Mesendoderm (in vitro differentiated cells): ENCODE measurements at regions not wholly inside any gene's neighbourhood (a gene's known extent, or its start where the extent isn't known, plus 50 kb on each side); places are given as distances from the start of the nearest gene placed in this dataset.

Experiments
- DNase-seq: peaks from one replicate; pipeline ENCODE4 v3.0.0; 2013
- H2AK5ac ChIP-seq: 2 replicates; pipeline ENCODE4 v1.6.1; 2013; ENCODE audit warnings: low read length, inconsistent platforms
- H2BK120ac ChIP-seq: 2 replicates; pipeline ENCODE4 v1.6.1; 2013; ENCODE audit warnings: low read depth, mild to moderate bottlenecking, low read length, moderate library complexity, mixed read lengths
- H2BK15ac ChIP-seq: replicated peaks from 2 replicates; pipeline ENCODE4 v1.6.1; 2013; ENCODE audit warnings: low read depth, mild to moderate bottlenecking, moderate library complexity
- H2BK5ac ChIP-seq: 2 replicates; pipeline ENCODE4 v1.6.1; 2013; ENCODE audit warnings: low read length, inconsistent platforms
- H3K18ac ChIP-seq: 2 replicates; pipeline ENCODE4 v1.6.1; 2013; ENCODE audit warnings: mild to moderate bottlenecking, low read length, mixed read lengths
- H3K23ac ChIP-seq: one replicate; pipeline ENCODE4 v1.6.1; 2013; ENCODE audit warnings: low read length
- H3K27ac ChIP-seq: 2 replicates; pipeline ENCODE4 v1.5.1; 2013; ENCODE audit warnings: low read depth, mild to moderate bottlenecking, inconsistent platforms, low read length, moderate library complexity
- H3K27me3 ChIP-seq: 2 replicates; pipeline ENCODE4 v1.6.1; 2013; ENCODE audit warnings: low read length, control low read depth, mild to moderate bottlenecking, inconsistent platforms; ENCODE audit not compliant: insufficient read depth, poor library complexity
- H3K36me3 ChIP-seq: 2 replicates; pipeline ENCODE4 v1.6.1; 2013; ENCODE audit warnings: low read length, inconsistent platforms; ENCODE audit not compliant: control insufficient read depth, insufficient read depth
- H3K4ac ChIP-seq: one replicate; pipeline ENCODE4 v1.6.1; 2013; ENCODE audit warnings: low read depth, mild to moderate bottlenecking, low read length, moderate library complexity
- H3K4me1 ChIP-seq: 2 replicates; pipeline ENCODE4 v1.6.1; 2013; ENCODE audit warnings: low read depth, low read length, inconsistent platforms; ENCODE audit not compliant: control insufficient read depth
- H3K4me2 ChIP-seq: 2 replicates; pipeline ENCODE4 v1.6.1; 2013; ENCODE audit warnings: low read length
- H3K4me3 ChIP-seq: 2 replicates; pipeline ENCODE4 v1.5.1; 2013; ENCODE audit warnings: mild to moderate bottlenecking, low read length
- H3K56ac ChIP-seq: one replicate; pipeline ENCODE4 v1.6.1; 2013; ENCODE audit warnings: low read length
- H3K79me1 ChIP-seq: 2 replicates; pipeline ENCODE4 v1.6.1; 2013; ENCODE audit warnings: low read length, inconsistent platforms
- H3K79me2 ChIP-seq: 2 replicates; pipeline ENCODE4 v1.6.1; 2013; ENCODE audit warnings: mild to moderate bottlenecking, low read length; ENCODE audit not compliant: control insufficient read depth, insufficient read depth
- H3K9ac ChIP-seq: 2 replicates; pipeline ENCODE4 v1.6.1; 2013; ENCODE audit warnings: low read length, inconsistent platforms
- H4K5ac ChIP-seq: one replicate; pipeline ENCODE4 v1.6.1; 2013; ENCODE audit warnings: low read length
- H4K8ac ChIP-seq: one replicate; pipeline ENCODE4 v1.6.1; 2013; ENCODE audit warnings: low read depth, mild to moderate bottlenecking, control low read depth, low read length, moderate library complexity
- whole genome bisulfite sequencing: extraction: QIAGEN DNeasy Blood & Tissue Kit; methylation state at CpG from one replicate; pipeline ENCODE4 v1.1.7; 2013; ENCODE audit warnings: low lambda C conversion rate, missing lambda C conversion rate; ENCODE audit not compliant: insufficient coverage; ENCODE audit errors: extremely low coverage; 5-methylcytosine and 5-hydroxymethylcytosine counted together

DNA sequence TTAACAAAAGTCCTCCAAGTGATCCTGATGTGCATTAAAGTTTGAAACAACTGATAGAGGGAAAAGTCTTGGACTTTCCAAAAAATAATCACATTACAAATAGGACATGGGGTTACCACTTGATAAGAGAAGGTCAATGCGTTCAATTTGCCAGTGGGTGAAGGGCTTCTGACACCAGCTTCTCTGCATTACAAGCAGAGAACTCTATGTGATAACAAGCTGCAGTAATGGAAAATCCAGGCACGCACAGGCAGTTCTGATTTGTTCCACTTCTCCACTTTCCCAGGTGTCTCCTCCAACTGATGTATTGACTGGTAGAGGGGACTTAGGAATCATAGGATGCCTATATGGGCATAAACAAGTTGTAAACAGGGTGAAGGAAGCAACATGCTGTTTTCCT is 234.0 kb upstream of the MGAT5 start:
- Histone ChIP-seq H3K18ac (no peak overlapping the region), H2AK5ac (no peak overlapping the region), H3K23ac (no peak overlapping the region), H3K4ac (no peak overlapping the region), H4K5ac (no peak overlapping the region), H3K79me1 (no peaks in the 10 kb centered on the region), H4K8ac (no peak overlapping the region), H3K27me3 (no peaks in the 10 kb centered on the region), H3K9ac (no peak overlapping the region), H3K4me2 (no peak overlapping the region), H3K36me3 (no peaks in the 10 kb centered on the region), H2BK5ac (no peak overlapping the region), H3K4me1 (no peaks in the 10 kb centered on the region), H2BK120ac (no peak overlapping the region), H3K79me2 (no peaks in the 10 kb centered on the region), H3K27ac (no peak overlapping the region), H3K56ac (no peak overlapping the region), H3K4me3 (no peak overlapping the region), H2BK15ac (no peak overlapping the region)
- no peak for DNase-seq
- no CpG with 5 or more reads among the region's 2 CpGs for WGBS

DNA sequence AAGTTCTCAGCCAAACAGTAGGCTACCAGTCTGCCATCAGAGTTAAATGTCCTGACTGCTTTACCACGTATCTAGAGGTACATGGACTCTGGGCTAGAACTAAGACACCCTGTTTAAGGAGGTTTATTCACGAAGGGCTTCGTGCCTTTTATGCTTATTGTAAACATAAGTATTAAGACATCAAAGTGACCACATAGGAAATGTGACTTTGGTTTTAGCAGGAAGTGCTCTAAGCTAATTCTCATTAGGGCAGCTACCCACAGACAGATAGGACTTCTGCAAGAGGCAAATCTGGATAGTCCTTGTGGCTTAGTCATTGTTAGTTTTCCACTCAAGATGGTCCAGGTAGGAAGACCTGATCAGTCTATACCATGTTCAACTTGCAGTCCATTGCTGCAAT is 233.3 kb upstream of the MGAT5 start:
- Histone ChIP-seq H4K8ac (no peak overlapping the region), H3K18ac (no peak overlapping the region), H3K36me3 (no peaks in the 10 kb centered on the region), H3K9ac (no peak overlapping the region), H3K27me3 (no peaks in the 10 kb centered on the region), H2BK15ac (no peak overlapping the region), H2BK120ac (no peak overlapping the region), H3K27ac (no peak overlapping the region), H2BK5ac (no peak overlapping the region), H3K4me3 (no peak overlapping the region), H2AK5ac (no peak overlapping the region), H4K5ac (no peak overlapping the region), H3K23ac (no peak overlapping the region), H3K4me1 (no peaks in the 10 kb centered on the region), H3K79me2 (no peaks in the 10 kb centered on the region), H3K79me1 (no peaks in the 10 kb centered on the region), H3K4me2 (no peak overlapping the region), H3K56ac (no peak overlapping the region), H3K4ac (no peak overlapping the region)
- no peak for DNase-seq
- no CpG with 5 or more reads among the region's 3 CpGs for WGBS

DNA sequence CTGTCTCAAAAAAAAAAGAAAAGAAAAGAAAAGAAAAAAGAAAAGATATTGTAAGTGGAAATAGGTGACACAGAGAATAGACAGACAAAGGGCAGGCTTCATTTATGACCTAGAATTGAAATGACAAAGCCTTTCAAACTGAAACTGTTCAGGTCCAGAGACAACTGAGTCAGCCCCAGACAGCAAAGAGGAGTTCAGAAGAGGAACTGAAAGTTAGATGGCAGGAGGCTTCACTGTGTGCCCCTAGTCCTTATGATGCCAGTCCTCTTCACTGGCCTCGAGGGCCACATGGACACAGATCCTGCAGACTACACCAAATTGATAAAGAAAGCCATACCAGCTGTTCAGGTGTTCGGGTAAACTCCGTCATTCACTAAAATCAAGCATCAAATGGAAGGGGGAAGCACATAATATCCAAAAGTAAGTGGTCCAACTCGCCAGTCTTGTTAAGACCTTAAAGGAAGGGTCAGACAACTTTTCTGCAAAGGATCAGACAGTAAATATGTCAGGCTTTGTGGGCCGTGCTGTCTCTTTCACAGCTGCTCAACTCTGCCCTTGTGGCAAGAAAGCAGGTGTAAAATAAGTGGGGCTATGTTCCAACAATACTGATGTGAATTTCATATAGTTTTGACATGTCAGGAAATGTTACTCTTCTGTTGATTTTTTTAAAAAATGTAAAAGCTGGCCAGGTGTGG is 231.9 kb upstream of the MGAT5 start:
- Histone ChIP-seq H4K5ac (no peak overlapping the region), H3K4me3 (no peak overlapping the region), H3K4me1 (no peaks in the 10 kb centered on the region), H3K18ac (no peak overlapping the region), H3K9ac (no peak overlapping the region), H3K4ac (no peak overlapping the region), H2BK15ac (no peak overlapping the region), H2BK5ac (no peak overlapping the region), H4K8ac (no peak overlapping the region), H3K4me2 (no peak overlapping the region), H3K23ac (no peak overlapping the region), H2AK5ac (no peak overlapping the region), H3K27ac (no peak overlapping the region), H2BK120ac (no peak overlapping the region), H3K56ac (no peak overlapping the region), H3K79me1 (no peaks in the 10 kb centered on the region), H3K36me3 (no peaks in the 10 kb centered on the region), H3K79me2 (no peaks in the 10 kb centered on the region), H3K27me3 (no peaks in the 10 kb centered on the region)
- DNase-seq = no peak
- no CpG with 5 or more reads among the region's 5 CpGs for WGBS

DNA sequence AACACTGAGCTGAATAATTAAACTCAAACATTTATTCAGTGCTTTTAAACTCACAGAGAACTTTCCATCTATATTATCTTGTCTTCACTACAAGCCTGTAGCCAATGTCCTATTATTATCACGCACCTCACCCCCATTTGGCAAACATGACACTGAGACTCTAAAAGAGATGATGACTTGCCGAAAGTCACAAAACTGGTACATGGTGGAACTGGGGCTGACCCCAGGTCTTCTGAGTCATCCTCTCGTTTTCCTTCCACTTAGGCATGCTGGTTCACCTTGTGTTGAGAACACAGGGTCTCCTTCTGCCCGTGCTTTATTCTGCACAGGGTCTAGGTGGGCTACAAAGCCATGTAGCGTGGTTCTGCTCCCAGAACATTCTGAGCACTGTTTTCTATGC is 230.0 kb upstream of the MGAT5 start:
- H3K79me1 ChIP-seq = no peaks in the 10 kb centered on the region
- no peaks in the 10 kb centered on the region for H3K36me3 ChIP-seq
- no peak overlapping the region for H2BK15ac ChIP-seq
- no peak overlapping the region for H3K23ac ChIP-seq
- no peak overlapping the region for H2BK5ac ChIP-seq
- H3K79me2 ChIP-seq = no peaks in the 10 kb centered on the region
- no peak overlapping the region for H3K27ac ChIP-seq
- no peak overlapping the region for H3K18ac ChIP-seq
- H3K4me2 ChIP-seq = no peak overlapping the region
- H3K27me3 ChIP-seq = no peaks in the 10 kb centered on the region
- no peak overlapping the region for H3K4ac ChIP-seq
- no peak overlapping the region for H3K56ac ChIP-seq
- H3K4me3 ChIP-seq = no peak overlapping the region
- no peak overlapping the region for H4K8ac ChIP-seq
- no peak overlapping the region for H2BK120ac ChIP-seq
- no peak overlapping the region for H2AK5ac ChIP-seq
- DNase-seq = no peak
- H3K4me1 ChIP-seq = no peaks in the 10 kb centered on the region
- no peak overlapping the region for H3K9ac ChIP-seq
- WGBS = no CpG with 5 or more reads among the region's 5 CpGs
- no peak overlapping the region for H4K5ac ChIP-seq

DNA sequence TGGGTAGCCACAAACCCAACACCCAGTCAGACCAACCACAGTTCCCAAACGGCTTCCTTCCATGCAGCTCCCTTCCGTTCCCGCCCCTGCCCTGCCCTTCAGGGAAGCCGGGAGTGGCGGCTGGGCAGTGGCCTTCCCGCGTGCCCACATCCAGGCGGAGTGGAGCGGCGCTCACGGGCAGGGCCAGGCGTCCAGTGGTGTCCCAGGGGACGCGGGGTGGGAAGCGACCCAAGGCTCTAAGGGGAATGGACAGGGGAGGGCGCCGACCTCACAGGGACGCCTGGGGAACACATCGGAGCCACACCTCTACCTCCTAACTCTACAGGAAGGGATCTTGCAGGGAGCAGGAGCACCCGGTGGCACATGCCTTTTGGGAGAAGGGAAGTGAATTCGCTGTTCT is 225.9 kb upstream of the MGAT5 start:
- Histone ChIP-seq H3K9ac (peak overlapping the region; percentile 58), H3K36me3 (no peaks in the 10 kb centered on the region), H3K79me2 (no peaks in the 10 kb centered on the region), H3K27me3 (no peaks in the 10 kb centered on the region), H3K4me3 (no peak overlapping the region), H3K79me1 (no peaks in the 10 kb centered on the region), H2BK120ac (no peak overlapping the region), H2BK15ac (no peak overlapping the region), H3K18ac (no peak overlapping the region), H3K56ac (peak overlapping the region; percentile 77), H4K8ac (no peak overlapping the region), H3K27ac (no peak overlapping the region), H3K4me2 (peak overlapping the region; percentile 34), H2AK5ac (no peak overlapping the region), H3K4me1 (no peaks in the 10 kb centered on the region), H2BK5ac (no peak overlapping the region), H3K4ac (no peak overlapping the region), H4K5ac (no peak overlapping the region), H3K23ac (no peak overlapping the region)
- peak; percentile 42 for DNase-seq
- no CpG with 5 or more reads among the region's 21 CpGs for WGBS

DNA sequence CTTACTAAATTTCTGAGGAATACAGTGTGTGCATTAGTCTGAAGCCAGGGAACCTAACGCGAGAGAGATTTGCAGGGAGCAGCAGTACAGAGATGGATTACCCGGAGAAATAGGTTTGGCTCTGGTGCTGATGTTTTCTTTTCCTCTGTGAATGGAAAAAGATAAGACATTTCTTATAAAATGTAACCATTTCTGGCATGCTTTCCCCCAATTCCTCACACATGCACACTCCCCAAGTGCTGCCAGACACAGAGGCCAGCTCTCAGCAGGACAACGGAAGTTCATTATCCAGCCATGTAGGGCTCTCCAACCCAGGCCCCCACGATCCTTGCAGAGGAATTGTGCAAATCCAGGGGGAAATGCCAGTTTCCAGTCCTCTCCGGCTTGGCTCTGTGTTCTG is 224.5 kb upstream of the MGAT5 start:
- H3K9ac ChIP-seq = no peak overlapping the region
- H3K27me3 ChIP-seq = no peaks in the 10 kb centered on the region
- H2BK120ac ChIP-seq = no peak overlapping the region
- H2BK15ac ChIP-seq = no peak overlapping the region
- H3K27ac ChIP-seq = no peak overlapping the region
- no peaks in the 10 kb centered on the region for H3K4me1 ChIP-seq
- H3K4ac ChIP-seq = no peak overlapping the region
- H3K18ac ChIP-seq = no peak overlapping the region
- H2AK5ac ChIP-seq = no peak overlapping the region
- no peak overlapping the region for H3K56ac ChIP-seq
- no peak overlapping the region for H2BK5ac ChIP-seq
- no peaks in the 10 kb centered on the region for H3K79me2 ChIP-seq
- H3K4me3 ChIP-seq = no peak overlapping the region
- H4K5ac ChIP-seq = no peak overlapping the region
- no peak for DNase-seq
- H4K8ac ChIP-seq = no peak overlapping the region
- no peak overlapping the region for H3K4me2 ChIP-seq
- H3K36me3 ChIP-seq = no peaks in the 10 kb centered on the region
- no peaks in the 10 kb centered on the region for H3K79me1 ChIP-seq
- no CpG with 5 or more reads among the region's 6 CpGs for WGBS
- no peak overlapping the region for H3K23ac ChIP-seq
